ENCODE measurements at regions not wholly inside any gene's neighbourhood (a gene's known extent, or its start where the extent isn't known, plus 50 kb on each side); places are given as distances from the start of the nearest gene placed in this dataset.

- intact Hi-C loops (cut with micrococcal nuclease): no loop called here
- no peak overlapping the region for H3K4me2 ChIP-seq (ENCODE audit: low read length)
- H3K27ac ChIP-seq (ENCODE audit: low read depth, low read length): no peak overlapping the region
- H3K9me3 ChIP-seq (ENCODE audit: control insufficient read depth in 1 of 2, insufficient read depth in 1 of 2, low read depth in 1 of 2, low read length in 2 of 2): no peaks in the 10 kb centered on the region
- H3K9me2 ChIP-seq (ENCODE audit: insufficient read depth): no peaks in the 10 kb centered on the region
- no peak overlapping the region for H2AFZ ChIP-seq (ENCODE audit: low read depth, low read length, poor library complexity, severe bottlenecking)
- no peaks in the 10 kb centered on the region for H3K27me3 ChIP-seq (ENCODE audit: insufficient read depth, low read length)
- no peaks in the 10 kb centered on the region for H4K20me1 ChIP-seq (ENCODE audit: insufficient read depth)
- ChIA-PET POLR2A (no interaction called here), CTCF (interaction anchor here (0.7 to 1.3 kb wide), 2 partner anchors 66 to 107 kb away, joined by 3 read pairs; no protein-coding TSS in a partner anchor), RAD21 (ENCODE audit: low non-redundant PET in 1 of 2, low total read pairs in 2 of 2, uncharacterized antibody in 2 of 2, unreplicated experiment in 2 of 2) (no interaction called here)
- H3K4me1 ChIP-seq (ENCODE audit: control insufficient read depth in 1 of 2, insufficient read depth in 2 of 2, low read length in 2 of 2): peaks cover 4 to 10% of the 10 kb centered on the region in 2 experiments; a peak in 2 of 4 replicates
- BruUV-seq (replicated peaks): no TSS peak
- ATAC-seq (no peak), DNase-seq (ENCODE audit: low read depth, low spot score) (no peak)
- H3K4me3 ChIP-seq (replicated peaks in 1 of 2; ENCODE audit: low read depth in 1 of 2, low read length in 2 of 2): no peak overlapping the region
- no peaks in the 10 kb centered on the region for H3K36me3 ChIP-seq (ENCODE audit: control insufficient read depth in 1 of 2, insufficient read depth in 2 of 2, low read length in 2 of 2)
- no peaks in the 10 kb centered on the region for H3K79me2 ChIP-seq (ENCODE audit: insufficient read depth, low read length)
- TF ChIP-seq SRF (IDR thresholded peaks at IDR 0.05; ENCODE audit: low read depth) (no peak), JUND (IDR thresholded peaks at IDR 0.05) (no peak), SP1 (IDR thresholded peaks at IDR 0.05; ENCODE audit: low read depth) (no peak), EZH2 (IDR thresholded peaks at IDR 0.05) (no peak), EZH2phosphoT487 (IDR thresholded peaks at IDR 0.05; ENCODE audit: borderline replicate concordance) (no peak), CTCF (IDR thresholded peaks at IDR 0.05 in 2 of 3, conservative IDR thresholded peaks at IDR 0.05 in 1 of 3; ENCODE audit: borderline replicate concordance in 1 of 3, insufficient read depth in 1 of 3, low read depth in 2 of 3, low read length in 2 of 3) (no peak), ZNF274 (IDR thresholded peaks at IDR 0.05; ENCODE audit: low read depth, low read length) (no peak), CEBPB (IDR thresholded peaks at IDR 0.05; ENCODE audit: low read depth) (no peak), RAD21 (IDR thresholded peaks at IDR 0.05; ENCODE audit: low read depth) (no peak), ZBTB33 (IDR thresholded peaks at IDR 0.05; ENCODE audit: extremely low read depth, insufficient replicate concordance, low read length) (no peak), SIN3A (IDR thresholded peaks at IDR 0.05; ENCODE audit: low read depth) (no peak)
- H3K9ac ChIP-seq (ENCODE audit: low read length): no peak overlapping the region
These were observed 85.9 kb upstream of the PLET1 start for GRCh38 chr11:112346586-112346985.

All from HCT116 (cell line).